Peyer's patch (tissue), 4 donors: ENCODE measurements at regions not wholly inside any gene's neighbourhood (a gene's known extent, or its start where the extent isn't known, plus 50 kb on each side); places are given as distances from the start of the nearest gene placed in this dataset.
"Not testable (repeated sequence)": the region's sequence is repeated elsewhere in the genome, so short reads cannot be mapped to it uniquely, and the experiment has no call there.

Experiments
- CTCF ChIP-seq, 6 experiments: fragments of 450-650 bp in 4 of 6; fragments of 200-600 bp in 2 of 6; sonication (generic) in 1 of 6; IDR thresholded peaks; one replicate each; pipeline ENCODE4 v1.5.1; 2017 to 2019; ENCODE audit warnings: antibody characterized with exemption in 6 of 6, mild to moderate bottlenecking in 3 of 6, moderate library complexity in 1 of 6
- POLR2A ChIP-seq, 2 donors: fragments of 450-650 bp; IDR thresholded peaks; one replicate each; pipeline ENCODE4 v1.5.1; 2017; ENCODE audit warnings: antibody characterized with exemption in 2 of 2, mild to moderate bottlenecking in 2 of 2, moderate library complexity in 2 of 2

DNA sequence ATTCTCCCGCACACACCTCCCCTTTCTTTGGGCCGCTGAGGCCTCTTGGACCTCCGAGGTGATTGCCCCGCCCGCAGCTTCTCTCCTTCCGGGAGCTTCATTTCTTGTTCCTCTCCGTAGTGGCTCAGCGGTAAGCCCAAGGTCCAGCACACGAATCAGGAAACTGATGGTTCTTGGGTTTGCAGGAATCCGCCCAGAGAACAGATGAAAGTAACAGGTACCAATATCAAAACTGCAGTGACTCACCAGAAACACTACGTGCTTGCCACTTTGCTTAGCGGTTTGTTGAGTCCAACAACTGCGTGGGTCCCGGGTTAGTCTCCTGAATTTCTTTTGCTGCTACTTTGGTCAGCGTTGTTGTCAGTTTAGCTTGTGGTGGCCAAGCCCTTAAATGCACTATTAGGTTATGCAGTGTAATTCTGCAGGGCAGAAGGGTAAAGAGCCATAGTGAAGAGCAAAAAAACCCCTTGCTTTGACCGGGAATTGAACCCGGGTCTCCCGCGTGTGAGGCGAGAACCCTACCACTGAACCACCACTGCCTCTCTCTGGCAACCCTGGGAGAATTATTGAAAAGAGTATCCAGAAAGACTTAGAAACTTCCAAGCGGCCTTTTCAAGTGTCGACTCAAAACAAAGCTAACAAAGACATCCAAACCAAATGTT is 74.2 kb upstream of the FCGR1A start:
- not testable (repeated sequence) for TF ChIP-seq POLR2A (IDR thresholded peaks at IDR 0.05)
- peak in 1 of 6 experiments; percentile 3 for TF ChIP-seq CTCF (IDR thresholded peaks at IDR 0.05)
